HEK293T (cell line): ENCODE measurements at regions not wholly inside any gene's neighbourhood (a gene's known extent, or its start where the extent isn't known, plus 50 kb on each side); places are given as distances from the start of the nearest gene placed in this dataset.

Experiments used
- BHLHE40 ChIP-seq: fragments of 450-650 bp; IDR thresholded peaks from 2 replicates; pipeline ENCODE4 v1.6.1; 2016; ENCODE audit warnings: mild to moderate bottlenecking, moderate library complexity, borderline replicate concordance
- CTBP1 ChIP-seq: fragments of 450-650 bp; IDR thresholded peaks from 2 replicates; pipeline ENCODE4 v1.6.1; 2016; ENCODE audit warnings: borderline replicate concordance
- FOXK2 ChIP-seq: fragments of 450-650 bp; IDR thresholded peaks from 2 replicates; pipeline ENCODE4 v1.6.1; 2016; ENCODE audit warnings: mild to moderate bottlenecking
- SP1 ChIP-seq: fragments of 450-650 bp; IDR thresholded peaks from 2 replicates; pipeline ENCODE4 v1.6.1; 2017
- SUZ12 ChIP-seq: fragments of 450-650 bp; IDR thresholded peaks from 2 replicates; pipeline ENCODE4 v1.6.1; 2016; ENCODE audit warnings: mild to moderate bottlenecking
- ZNF384 ChIP-seq: fragments of 450-650 bp; IDR thresholded peaks from 2 replicates; pipeline ENCODE4 v1.6.1; 2016

DNA sequence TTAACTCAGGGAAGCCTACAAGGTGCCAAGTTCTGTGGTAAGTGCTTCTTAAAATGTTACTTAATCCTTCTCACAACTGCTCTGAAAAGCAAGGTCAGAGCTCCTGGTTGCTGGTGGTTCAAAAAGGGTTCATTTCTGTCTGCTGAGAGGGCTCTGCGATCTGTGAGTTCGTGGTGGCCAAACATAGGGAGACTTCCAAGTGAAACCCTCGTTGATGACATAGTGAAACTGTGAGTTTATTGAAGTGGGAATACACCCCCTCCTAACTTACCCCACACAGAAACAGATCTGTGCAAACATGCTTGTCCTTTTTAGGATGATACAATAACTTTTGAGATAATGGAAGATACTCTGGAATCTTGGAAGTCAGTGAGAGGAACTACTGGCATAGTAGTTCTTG, 164.8 kb upstream of the PGRMC2 start:
- no peak for TF ChIP-seq SP1
- no peak for TF ChIP-seq BHLHE40
- no peak for TF ChIP-seq ZNF384
- TF ChIP-seq FOXK2: no peak
- no peak for TF ChIP-seq SUZ12
- no peak for TF ChIP-seq CTBP1
